Common myeloid progenitor, CD34-positive (primary cell): ENCODE measurements at regions not wholly inside any gene's neighbourhood (a gene's known extent, or its start where the extent isn't known, plus 50 kb on each side); places are given as distances from the start of the nearest gene placed in this dataset.

Source experiments
- CTCF ChIA-PET: fragments of 350-600 bp; sonication (Branson Sonifier 250); formaldehyde crosslinking; loops from one replicate; lab custom pipeline; 2021; ENCODE audit warnings: antibody characterized with exemption; lab: Charles Lee
- POLR2A ChIA-PET: fragments of 350-600 bp; sonication (Branson Sonifier 250); formaldehyde crosslinking; loops from one replicate; lab custom pipeline; 2021; ENCODE audit warnings: antibody characterized with exemption; lab: Charles Lee
- DNase-seq, 3 donors: peaks; one replicate each; pipeline versions ENCODE4 v3.0.0 to v3.0.0-alpha.2; 2013
- H3K27ac ChIP-seq, 2 experiments: 1 replicate in 1 of 2; 2 replicates in 1 of 2; pipeline ENCODE4 v1.7.0; 2013; ENCODE audit warnings: inconsistent platforms in 2 of 2, low read length in 2 of 2, mild to moderate bottlenecking in 2 of 2, low read depth in 1 of 2, moderate library complexity in 1 of 2; ENCODE audit not compliant: severe bottlenecking in 2 of 2, insufficient read depth in 1 of 2, poor library complexity in 1 of 2
- H3K27me3 ChIP-seq, 5 experiments: replicated peaks in 2 of 5; 1 replicate in 3 of 5; 2 replicates in 2 of 5; pipeline versions ENCODE4 v1.6.1 to v1.7.0; 2013; ENCODE audit warnings: low read length in 4 of 5, mild to moderate bottlenecking in 2 of 5, moderate library complexity in 2 of 5, inconsistent platforms in 1 of 5; ENCODE audit not compliant: insufficient read depth in 5 of 5, control insufficient read depth in 4 of 5
- H3K36me3 ChIP-seq, 4 experiments: 1 replicate in 2 of 4; 2 replicates in 2 of 4; pipeline versions ENCODE4 v1.6.1 to v1.7.0; 2013; ENCODE audit warnings: low read length in 3 of 4, control low read depth in 1 of 4, mild to moderate bottlenecking in 1 of 4; ENCODE audit not compliant: control insufficient read depth in 4 of 4, insufficient read depth in 4 of 4
- H3K4me1 ChIP-seq, 4 experiments: 1 replicate in 3 of 4; 2 replicates in 1 of 4; pipeline versions ENCODE4 v1.6.1 to v1.7.1; 2013; ENCODE audit warnings: low read length in 3 of 4, mild to moderate bottlenecking in 3 of 4, control low read depth in 1 of 4, inconsistent platforms in 1 of 4, moderate library complexity in 1 of 4; ENCODE audit not compliant: control insufficient read depth in 4 of 4, insufficient read depth in 4 of 4; ENCODE audit errors: control extremely low read depth in 1 of 4
- H3K4me3 ChIP-seq, 7 experiments: 1 replicate in 4 of 7; 2 replicates in 3 of 7; pipeline versions ENCODE4 v1.5.1 to v1.7.0; 2013; ENCODE audit warnings: mild to moderate bottlenecking in 7 of 7, low read length in 6 of 7, moderate library complexity in 6 of 7, inconsistent platforms in 2 of 7, low read depth in 2 of 7, control low read depth in 1 of 7; ENCODE audit not compliant: insufficient read depth in 4 of 7, control insufficient read depth in 1 of 7; ENCODE audit errors: extremely low read depth in 1 of 7
- H3K9me3 ChIP-seq, 5 experiments: 1 replicate in 4 of 5; 2 replicates in 1 of 5; pipeline versions ENCODE4 v1.6.1 to v1.7.1; 2013; ENCODE audit warnings: low read length in 4 of 5, mild to moderate bottlenecking in 2 of 5, inconsistent platforms in 1 of 5, low read depth in 1 of 5, moderate library complexity in 1 of 5; ENCODE audit not compliant: control insufficient read depth in 4 of 5, insufficient read depth in 2 of 5; ENCODE audit errors: control extremely low read depth in 1 of 5
- WGBS: methylation state at CpG from one replicate; pipeline ENCODE4 v1.1.5; 2013; ENCODE audit not compliant: insufficient coverage; 5-methylcytosine and 5-hydroxymethylcytosine counted together

DNA sequence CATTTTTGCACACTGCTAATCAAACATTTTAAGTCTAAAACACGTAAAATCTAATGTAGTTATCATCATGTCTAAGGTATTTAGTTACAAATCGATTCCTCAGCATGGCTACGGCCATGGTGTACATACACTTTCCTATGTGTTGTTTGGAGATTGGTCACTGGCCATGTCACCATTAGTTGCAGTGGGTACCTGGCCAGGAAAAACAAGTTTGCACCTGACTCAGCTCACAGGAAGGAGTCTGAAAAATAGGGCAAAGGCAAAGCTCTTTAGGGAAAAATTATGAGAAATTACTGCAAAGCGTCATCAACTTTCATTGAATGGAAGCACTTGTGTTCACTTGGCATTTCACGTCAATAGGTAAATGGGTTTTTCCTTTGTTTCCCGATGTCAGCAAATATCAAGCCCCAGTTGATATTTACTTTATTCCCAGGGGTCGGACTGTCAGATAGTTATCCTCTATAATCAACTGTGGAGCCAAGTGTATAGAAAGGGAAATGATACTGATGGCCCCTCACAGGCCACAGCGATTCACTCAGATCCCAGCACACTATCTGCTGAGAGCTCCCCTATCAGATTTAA lies 626.0 kb upstream of the ADAMTS16 start:
- CTCF ChIA-PET: no interaction called here
- Histone ChIP-seq H3K27me3 (peaks cover 0 to 7% (median 0%) of the 10 kb centered on the region in 5 experiments), H3K27ac (no peak overlapping the region), H3K36me3 (no peaks in the 10 kb centered on the region), H3K4me3 (no peak overlapping the region), H3K9me3 (no peaks in the 10 kb centered on the region), H3K4me1 (no peaks in the 10 kb centered on the region)
- WGBS: 96% methylated on average over 6 of the region's 8 CpGs
- POLR2A ChIA-PET: no interaction called here
- DNase-seq: no peak

DNA sequence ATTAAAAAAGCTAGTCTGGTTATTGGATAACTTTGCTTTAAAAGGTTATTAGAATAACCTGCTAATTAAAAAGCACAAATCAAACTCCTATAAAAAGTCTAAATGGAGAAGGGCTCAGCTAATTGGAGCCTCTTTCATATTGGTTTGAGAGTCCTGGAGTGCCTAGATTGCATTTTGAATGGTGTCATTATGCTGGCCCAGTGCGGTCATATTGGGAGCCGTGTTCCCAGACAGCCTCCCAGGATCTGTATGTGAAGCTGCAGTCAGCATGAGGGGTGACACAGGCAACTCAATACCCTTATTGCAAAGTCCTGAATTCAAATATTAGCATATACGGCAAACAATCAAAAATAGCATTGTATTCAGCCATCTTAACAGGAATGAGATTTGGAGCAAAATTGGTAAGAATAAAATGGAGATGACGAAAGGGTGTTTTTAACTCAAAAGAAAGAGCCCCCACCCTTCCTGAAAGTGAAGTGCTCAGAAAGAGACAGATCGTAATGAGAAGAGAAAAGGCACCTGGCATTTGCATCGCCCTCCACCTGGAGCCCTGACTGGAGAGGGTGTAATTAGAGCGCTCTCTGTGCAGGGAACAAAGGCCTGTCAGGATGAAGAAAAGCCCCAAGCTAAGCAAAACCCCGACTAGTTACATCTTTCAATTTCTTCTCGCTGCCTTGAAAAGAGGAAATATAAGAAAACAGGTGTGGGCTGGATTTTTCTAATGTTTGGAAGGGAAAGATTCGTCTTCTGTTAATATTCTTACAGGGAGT lies 621.0 kb upstream of the ADAMTS16 start:
- H3K9me3 ChIP-seq: no peaks in the 10 kb centered on the region
- 86% methylated on average over 6 of the region's 10 CpGs for WGBS

DNA sequence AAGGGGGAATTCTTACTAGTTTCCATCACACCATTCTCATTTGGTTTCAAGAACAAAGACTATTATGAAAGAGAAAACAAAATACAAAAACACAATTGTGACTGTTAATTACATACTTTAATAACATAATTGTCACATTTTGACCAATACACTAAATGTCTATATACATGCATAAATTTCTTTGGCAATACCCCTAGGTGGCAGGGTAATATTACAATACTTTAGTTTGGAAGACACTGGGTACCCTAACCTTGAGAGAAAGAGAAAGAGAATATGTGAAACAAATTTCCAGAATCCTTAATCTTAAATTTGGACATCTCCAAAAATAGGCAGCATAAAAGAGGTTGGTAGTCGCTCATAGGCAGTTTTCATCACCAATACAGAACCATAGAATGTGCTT lies 619.6 kb upstream of the ADAMTS16 start:
- Histone ChIP-seq H3K4me3 (no peak overlapping the region), H3K27me3 (no peaks in the 10 kb centered on the region), H3K9me3 (no peaks in the 10 kb centered on the region), H3K27ac (no peak overlapping the region), H3K4me1 (no peaks in the 10 kb centered on the region), H3K36me3 (no peaks in the 10 kb centered on the region)
- DNase-seq: no peak
- ChIA-PET CTCF (no interaction called here), POLR2A (no interaction called here)
- WGBS: no CpG with 5 or more reads among the region's 1 CpG

More for the DNA sequence above, 621.0 kb upstream of the ADAMTS16 start:
- Histone ChIP-seq H3K4me1 (no peaks in the 10 kb centered on the region), H3K4me3 (no peak overlapping the region), H3K27me3 (no peaks in the 10 kb centered on the region), H3K36me3 (no peaks in the 10 kb centered on the region), H3K27ac (no peak overlapping the region)
- ChIA-PET POLR2A (no interaction called here), CTCF (no interaction called here)
- no peak for DNase-seq

DNA sequence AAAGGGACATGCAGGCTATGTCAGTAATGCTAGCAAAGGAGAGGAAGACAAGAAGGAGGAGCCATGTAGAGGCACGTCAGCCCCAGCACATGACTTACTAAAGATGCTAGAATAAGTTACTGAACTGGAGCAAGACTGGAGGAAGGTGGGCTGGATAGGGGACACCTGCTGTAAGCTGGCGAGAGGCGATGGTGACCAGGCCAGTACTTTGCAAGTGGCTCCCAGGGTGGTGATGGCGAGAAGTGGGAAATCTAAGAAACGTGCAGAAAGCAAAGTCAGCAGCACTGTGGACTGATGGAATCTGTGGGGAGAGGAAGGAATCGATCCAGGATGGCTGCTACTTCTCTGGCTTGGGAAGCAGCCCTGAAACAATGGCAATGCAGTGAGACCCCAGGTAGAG lies 617.1 kb upstream of the ADAMTS16 start:
- Histone ChIP-seq H3K4me3 (no peak overlapping the region), H3K36me3 (no peaks in the 10 kb centered on the region), H3K9me3 (no peaks in the 10 kb centered on the region), H3K4me1 (no peaks in the 10 kb centered on the region), H3K27me3 (no peaks in the 10 kb centered on the region), H3K27ac (no peak overlapping the region)
- POLR2A ChIA-PET: no interaction called here
- CTCF ChIA-PET: no interaction called here
- no peak for DNase-seq
- WGBS: 88% methylated on average over 6 of the region's 6 CpGs

DNA sequence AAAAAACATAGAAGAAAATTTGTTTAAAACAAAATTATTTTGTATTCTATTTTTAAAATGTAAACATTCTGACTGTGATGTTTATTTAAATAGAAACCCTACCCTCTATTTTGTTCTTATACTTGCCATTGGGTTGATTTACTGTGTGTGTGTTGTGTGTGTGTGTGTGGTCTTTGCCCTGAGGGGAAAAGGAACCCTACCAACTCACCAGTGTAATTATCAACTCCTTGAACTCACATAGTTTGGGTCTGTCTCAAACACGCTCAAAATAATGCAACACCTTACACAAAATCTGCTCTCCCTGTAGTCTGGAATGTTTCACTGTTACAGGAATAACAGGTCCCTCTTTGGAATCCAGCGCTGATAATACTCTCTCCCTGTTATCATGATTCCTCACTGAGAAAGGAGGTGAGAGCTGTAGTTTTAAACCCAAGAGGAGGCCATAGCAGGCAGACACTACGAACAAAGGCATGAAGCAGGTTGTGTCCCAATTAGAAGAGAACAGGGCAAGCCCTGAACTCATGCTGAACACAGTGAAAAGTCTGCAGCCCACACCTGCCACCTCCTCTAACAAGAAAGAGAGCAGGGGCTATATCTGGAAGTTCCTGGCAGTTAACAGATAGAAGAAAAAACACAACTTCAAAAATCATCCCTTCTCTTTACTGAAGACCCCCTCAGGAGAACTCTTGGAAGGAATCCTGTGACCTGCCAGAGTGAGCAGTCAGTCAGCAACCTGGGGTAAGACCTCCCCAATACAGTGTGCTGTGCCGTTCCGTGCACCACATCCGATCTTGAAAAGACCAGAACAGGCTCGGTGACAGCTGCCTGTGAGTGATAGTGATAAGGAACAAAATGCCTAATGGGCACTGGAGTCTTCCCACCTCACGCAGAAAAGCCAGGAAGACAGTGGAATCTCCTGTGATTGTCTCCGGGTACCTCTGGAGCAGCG lies 608.1 kb upstream of the ADAMTS16 start:
- Histone ChIP-seq H3K27me3 (no peaks in the 10 kb centered on the region), H3K27ac (no peak overlapping the region), H3K4me1 (no peaks in the 10 kb centered on the region), H3K9me3 (no peaks in the 10 kb centered on the region), H3K4me3 (no peak overlapping the region), H3K36me3 (no peaks in the 10 kb centered on the region)
- 64% methylated on average over 10 of the region's 10 CpGs for WGBS
- ChIA-PET CTCF (no interaction called here), POLR2A (no interaction called here)
- DNase-seq: no peak

DNA sequence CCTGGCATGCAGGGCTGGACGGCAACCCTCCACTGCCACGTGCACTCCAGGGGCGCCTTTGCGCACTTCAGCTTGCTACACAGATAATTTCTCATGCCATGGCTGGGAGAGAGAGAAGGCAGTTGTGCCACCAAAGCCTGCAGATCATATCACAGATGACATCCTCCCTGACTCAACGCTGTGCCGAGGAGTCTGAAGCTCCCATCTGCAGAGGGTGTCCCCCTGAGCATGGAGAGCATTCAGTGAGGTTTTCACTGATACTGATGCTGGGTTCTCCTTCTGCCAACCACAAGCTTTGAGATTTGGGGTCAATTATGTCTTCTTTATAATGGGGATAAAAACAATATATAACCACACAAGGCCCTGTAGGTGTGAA lies 607.4 kb upstream of the ADAMTS16 start:
- H3K9me3 ChIP-seq: no peaks in the 10 kb centered on the region
- ChIA-PET POLR2A (no interaction called here), CTCF (no interaction called here)
- H3K36me3 ChIP-seq: no peaks in the 10 kb centered on the region
- no peak overlapping the region for H3K4me3 ChIP-seq
- WGBS: 90% methylated on average over 6 of the region's 6 CpGs
- no peaks in the 10 kb centered on the region for H3K4me1 ChIP-seq
- no peak overlapping the region for H3K27ac ChIP-seq
- H3K27me3 ChIP-seq: no peaks in the 10 kb centered on the region
- no peak for DNase-seq
